GM18858 (cell line): ENCODE measurements at regions not wholly inside any gene's neighbourhood (a gene's known extent, or its start where the extent isn't known, plus 50 kb on each side); places are given as distances from the start of the nearest gene placed in this dataset.
"Not testable (repeated sequence)": the region's sequence is repeated elsewhere in the genome, so short reads cannot be mapped to it uniquely, and the experiment has no call there.

Experiments
- ATAC-seq: cut with Tn5 transposase; IDR thresholded peaks from one replicate; pipeline ENCODE4 v1.9.1; 2021; ENCODE audit not compliant: unreplicated experiment

DNA sequence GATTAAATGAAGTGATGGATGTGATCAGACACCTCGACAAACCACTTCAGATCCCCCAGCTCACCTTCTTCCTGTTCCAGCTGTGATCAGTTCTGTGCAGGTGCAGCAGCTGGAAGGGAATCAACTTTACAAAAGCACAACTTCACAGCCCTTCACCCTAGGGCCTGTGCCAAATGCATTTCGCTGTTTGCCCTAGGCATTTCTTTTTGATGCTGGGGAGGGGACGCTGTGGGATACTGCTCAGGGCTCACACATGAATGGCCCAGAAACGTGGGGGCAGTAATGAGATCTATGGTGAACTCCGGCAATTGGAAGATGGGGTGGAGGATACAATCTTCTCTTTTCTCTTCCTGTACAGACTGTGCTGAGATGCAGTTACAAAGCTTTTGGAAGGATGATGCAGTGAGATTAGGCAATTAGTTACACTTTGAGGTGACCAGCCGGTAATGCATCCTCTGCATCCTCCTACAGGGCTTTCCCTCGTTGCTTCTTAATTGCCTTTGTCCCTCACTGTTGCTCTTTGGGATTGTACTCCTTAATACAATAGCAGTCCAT, 215.1 kb upstream of the PITX2 start:
- ATAC-seq = no peak

DNA sequence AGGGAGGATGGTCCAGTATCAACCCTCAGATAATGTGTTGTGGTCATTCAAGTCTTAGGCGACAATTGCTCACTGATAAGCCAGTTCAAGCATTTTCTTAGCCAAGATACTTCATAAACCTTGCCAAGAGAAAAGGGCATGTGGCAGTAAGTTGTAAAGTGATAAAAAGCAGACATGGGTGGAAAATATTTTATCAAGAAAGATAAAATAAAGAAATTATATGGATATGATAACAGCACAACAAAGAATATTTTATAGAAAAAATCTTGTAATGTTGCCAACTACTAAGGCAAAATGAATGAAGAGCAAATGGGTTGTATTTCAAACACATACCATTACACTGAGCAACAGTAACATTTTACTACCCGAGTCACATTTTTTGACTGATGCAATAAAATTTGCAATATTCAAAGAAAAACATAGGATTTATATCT, 217.4 kb upstream of the PITX2 start:
- no peak for ATAC-seq

DNA sequence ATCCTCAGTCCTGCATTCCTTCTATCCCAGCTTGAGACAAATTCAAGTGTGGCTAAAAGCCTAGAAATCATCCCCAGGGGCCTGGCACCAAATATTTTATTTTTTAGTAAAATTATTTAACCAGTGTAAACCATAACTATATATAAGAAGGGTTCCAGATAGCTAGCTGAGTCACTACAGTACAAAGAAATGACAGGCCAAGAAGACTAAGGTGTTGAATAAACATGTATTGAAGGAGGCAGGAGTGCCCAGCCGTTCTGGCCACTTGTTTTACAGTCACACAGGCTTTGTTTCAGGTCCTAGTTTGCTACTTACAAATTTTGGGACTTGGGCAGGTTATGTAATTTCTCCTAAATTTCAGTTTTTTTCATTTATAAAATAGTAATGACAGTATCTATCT, 225.9 kb upstream of the PITX2 start:
- no peak for ATAC-seq

DNA sequence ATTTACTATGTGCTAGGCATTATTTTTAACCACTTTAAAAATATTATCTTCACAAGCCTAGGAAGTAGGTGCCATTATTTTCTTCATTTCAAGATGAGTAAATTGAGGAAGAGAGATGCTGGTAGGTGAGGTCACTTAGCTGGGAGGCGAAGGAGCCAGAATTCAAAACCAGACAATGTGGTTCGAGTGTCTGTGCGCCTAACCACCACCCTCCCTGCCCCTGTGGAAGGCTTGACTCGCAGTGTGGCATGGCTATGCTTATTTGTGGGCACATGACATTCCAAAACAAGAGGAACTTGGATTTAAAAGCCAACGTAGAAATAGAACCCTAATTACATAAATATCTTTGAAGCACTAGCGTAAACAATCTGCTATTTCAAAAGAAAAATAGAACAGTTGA, 226.6 kb upstream of the PITX2 start:
- no peak for ATAC-seq

DNA sequence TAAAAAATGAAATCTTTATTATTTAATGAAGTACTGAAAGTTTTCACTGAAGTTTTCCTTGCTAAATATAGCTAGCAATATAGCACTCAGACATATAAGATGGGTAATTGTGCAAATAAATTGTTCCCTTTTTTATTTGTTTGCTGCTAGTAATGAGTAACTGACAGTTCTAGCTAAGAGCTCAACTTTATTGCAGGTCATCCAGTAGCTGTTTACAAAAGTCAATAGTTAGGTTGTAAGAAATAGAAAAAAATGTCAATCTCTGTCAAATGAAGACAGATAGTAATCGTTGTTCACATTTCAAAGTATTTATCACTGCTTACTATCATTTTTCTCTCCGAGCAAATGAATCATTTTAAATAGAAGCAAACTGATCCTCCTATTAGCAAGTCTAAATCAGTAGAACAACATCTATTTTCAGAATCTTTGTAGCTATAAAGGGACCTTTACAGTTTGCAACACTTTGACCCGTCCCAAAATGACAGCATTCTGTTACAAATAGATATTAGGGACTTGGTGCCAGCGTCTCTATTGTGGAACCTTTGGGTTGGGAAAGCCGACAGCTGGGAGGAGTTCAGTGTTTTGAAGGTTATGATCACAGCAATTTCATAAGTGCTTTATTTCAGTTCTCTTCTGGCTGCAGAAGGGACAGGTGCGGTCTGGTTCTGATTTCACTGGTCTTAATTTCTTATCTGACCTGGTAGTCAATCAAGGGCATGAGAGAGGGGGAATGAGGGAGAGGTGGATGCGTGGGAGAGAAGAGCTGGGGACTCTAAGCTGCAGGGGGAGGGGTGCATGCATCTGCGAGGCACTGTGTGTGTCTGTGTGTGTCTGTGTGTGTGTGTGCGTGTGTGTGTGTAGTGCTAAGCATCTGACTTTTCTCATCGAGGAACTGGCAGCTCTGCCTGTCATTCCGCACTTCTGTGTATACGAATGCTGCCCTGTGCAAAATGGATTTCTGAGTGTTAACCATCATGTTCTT, 227.9 kb upstream of the PITX2 start:
- ATAC-seq = no peak

DNA sequence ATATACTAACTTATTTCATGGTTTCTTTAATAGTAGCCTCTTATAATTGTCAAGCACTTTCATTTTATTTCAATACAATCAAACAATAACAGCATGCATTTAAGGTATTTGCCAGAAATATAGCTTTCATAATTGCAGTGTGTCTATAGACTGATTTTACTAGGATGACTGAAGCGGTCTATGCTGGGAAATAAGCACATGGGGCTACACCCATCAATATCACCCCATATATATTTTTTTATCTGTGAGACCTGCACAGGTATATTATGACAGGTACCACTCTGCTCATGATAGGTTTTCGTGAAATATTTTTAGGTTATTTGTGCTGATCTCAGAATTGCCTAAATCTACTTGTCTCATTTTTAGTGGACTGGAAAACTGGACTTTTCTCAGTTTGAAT, 229.1 kb upstream of the PITX2 start:
- ATAC-seq = no peak

DNA sequence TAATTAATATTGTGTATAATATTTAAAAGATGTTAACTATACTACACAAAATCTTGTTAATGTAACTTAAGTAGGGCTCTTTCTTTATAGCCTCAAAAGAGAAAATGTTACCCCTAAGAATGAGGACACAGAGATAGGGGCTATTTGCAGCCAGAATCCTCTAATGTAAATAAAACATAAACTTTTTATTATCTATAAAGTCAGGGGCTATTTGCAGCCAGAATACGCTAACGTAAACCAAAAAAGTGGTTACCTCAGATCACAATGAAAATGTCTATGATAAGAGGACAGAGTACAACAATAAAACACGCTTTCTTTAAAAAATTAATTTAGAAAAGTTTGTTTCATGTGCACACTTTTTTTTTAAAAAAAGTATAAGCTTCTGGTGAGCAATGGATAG, 229.9 kb upstream of the PITX2 start:
- ATAC-seq = no peak

DNA sequence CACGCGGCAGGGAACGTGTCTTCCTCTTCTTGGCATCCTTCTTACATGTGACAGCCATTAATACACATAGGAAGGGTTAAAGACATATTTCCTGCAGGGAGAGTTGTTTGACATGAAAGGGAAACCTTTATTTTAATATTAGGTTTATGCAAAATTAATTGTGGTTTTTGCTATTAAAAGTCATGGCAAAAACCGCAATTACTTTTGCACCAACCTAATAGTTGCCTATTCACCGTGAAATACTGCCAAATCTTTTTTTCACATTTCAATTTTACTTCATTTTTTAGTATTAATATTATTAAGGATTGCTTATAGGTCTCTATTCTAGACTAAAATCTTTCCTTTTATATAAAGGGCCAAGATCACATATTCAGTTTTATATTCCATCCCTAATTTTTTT, 230.4 kb upstream of the PITX2 start:
- no peak for ATAC-seq

DNA sequence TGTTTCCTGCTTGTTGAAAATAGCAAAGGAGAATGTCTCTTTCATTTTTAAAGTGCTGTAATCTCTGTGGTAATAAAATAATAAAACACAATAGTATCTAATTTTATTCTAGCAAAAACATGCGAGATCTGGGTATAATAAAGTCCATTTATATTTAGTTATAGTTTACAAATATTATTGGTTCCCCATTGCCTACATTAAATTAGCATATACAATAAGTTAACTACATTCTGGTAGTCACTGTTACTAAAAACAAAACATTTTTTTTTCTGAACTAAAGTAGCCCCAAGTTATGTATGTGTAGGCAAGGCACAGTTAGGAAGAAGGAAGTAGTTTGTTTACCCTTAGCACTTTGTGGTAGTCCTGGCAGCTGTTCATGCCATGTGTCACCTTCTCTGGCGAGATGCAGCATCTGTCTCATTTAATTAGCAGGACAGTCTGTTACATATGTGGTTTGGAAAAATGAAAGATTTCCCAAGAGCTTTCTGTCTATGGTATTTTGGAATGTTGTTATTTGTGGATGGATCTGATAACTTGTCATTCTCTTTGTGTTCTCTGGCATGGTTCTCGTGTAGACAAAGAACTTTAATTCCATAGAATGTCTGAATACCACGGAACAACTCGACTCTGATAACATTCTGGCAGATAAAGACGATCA, 231.3 kb upstream of the PITX2 start:
- peak; percentile 43 for ATAC-seq

DNA sequence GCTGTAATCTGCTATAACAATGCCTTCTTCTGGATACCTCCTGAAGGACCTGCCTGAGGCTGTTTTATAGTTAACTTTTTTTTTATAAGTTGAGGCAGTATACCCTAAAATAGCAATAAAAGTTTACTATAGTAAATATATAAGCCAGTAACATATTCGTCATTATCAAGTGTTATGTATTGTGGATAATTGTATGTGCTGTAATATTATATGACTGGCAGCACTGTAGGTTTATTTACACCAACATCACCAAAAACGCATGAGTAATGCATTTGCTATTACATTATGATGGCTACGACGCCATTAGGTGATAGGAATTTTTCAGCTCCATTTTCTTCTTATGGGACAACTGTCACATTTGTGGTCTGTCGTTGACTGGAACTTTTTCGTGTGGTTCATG, 237.2 kb upstream of the PITX2 start:
- no peak for ATAC-seq

DNA sequence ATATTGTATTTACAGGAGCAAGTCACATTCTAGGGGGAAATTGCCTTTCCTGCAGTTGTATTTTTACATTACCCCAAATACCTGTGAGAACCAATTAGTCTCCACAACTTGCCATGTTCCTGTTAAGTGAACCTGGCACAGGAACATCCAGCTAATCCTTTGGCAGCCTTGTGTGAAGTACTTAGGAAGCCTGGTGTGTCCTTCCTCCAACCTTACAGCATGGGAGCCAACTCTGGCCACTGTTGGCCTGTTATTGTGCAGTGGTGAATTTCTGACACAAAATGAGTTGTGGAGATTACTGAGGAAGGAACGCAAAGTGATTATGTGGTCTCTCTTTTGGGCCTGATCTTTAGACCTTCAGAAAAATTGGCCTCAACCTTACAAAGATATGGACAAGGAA, 238.0 kb upstream of the PITX2 start:
- no peak for ATAC-seq

DNA sequence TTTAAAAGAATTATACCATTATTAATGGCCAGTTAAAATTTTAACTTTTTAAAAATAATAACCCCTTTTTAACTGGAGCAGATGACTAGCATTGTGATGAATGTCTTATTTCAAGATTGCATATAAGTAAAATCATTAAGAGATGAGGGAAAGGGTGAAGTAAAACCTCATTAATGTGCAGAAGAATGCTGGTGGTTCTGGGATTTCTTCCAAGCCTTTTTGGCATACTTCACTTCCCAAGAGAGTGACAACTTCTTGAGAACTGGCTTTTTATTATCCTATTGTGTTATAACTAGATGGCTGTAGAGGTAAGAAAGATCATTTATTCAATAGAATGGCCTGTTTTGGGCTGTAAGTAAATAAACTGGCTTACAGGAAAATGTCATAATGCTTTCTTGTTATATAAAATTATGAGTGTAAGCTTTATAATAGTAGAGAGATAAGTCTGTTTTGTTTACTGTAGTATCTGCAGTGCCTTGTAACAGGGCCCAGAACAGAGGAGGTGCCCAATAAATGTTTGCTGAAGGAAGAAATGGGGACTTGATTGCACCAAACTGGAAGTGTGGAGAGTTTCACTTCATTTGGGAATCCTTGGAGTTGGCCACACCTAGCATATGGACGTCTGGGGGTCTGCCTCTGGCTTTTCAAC, 242.9 kb upstream of the PITX2 start:
- ATAC-seq = no peak

DNA sequence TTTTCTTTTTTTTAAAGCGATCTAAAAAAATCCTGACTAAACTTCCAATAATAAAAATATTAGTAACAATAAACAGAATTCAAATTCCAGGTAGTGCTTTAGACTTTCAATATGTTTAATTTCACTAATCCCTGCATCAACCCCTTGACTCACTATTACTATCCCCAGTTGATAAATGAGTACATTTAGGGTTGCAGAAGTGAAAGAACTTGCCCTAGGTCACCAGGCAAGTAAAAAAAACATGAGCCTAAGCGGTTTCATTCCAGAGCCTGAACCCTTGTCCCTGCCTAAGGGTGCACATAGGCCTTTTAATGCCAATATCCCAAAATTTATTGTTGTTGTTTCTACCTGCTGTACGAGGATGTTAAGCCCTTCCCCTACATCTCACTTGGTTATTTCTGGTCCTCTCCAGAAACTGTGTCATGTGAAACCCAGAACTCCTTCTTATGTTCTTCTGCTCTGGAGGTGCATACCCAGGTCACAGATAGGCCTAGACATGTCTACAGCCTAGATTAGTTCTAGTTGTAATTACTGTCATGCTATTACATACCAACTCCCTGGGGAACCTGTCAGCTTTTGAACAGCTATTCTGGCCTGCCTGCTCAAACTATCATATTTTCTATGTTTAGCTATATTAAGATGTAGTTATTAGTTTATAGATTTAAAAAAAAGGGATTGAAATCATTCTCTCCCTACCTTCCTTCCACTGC, 244.5 kb upstream of the PITX2 start:
- ATAC-seq = peak; percentile 62

DNA sequence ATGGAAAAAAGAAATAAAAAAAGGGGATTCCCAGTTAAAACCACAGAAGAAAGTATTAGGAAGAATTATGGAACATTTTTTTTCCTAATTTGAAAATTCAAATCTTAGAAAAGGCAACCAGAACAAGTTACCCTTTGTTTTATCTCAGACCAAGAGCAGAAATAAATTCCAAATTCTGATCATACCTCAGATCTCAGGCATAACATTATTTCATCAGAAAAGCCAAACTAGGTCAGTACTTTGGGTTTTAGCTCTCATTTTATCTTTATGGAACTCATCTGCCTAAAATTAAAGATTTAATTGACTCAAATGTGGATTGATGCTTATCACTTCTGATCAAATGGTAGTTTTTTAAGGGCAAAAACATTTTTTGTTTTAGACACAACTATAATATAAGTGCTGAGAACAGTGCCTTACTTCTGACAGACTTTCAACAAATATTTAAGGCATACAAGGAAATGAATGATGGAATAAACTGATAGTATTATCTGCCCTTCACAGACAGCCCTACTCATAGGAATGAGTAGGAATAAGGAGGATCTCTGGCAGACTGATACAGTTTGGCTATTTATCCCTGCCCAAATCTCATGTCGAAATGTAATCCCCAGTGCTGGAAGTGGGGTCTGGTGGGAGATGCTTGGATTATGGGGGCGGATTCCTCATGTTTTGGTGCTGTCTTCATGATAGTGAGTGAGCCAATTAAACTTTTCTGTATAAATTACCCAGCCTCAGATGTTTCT, 245.3 kb upstream of the PITX2 start:
- ATAC-seq = no peak

DNA sequence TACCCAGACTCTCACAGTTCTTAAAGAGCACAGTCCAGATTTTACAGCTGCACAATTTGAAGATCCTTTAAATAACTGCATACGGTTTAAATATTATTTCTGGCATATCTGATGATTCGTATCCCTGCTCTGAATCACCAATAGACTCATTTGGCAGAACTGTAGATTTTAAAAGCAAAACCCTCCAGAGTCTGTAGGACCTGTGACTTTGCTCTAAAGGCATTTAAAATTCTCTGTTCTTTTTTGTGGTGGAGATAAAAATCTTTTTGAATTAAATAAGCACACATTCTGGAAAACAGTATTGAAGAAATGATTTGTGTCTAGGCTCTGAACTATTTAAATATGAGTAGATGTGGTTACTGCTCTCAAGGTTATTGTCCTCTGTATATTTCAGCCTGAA, 246.2 kb upstream of the PITX2 start:
- ATAC-seq = no peak

DNA sequence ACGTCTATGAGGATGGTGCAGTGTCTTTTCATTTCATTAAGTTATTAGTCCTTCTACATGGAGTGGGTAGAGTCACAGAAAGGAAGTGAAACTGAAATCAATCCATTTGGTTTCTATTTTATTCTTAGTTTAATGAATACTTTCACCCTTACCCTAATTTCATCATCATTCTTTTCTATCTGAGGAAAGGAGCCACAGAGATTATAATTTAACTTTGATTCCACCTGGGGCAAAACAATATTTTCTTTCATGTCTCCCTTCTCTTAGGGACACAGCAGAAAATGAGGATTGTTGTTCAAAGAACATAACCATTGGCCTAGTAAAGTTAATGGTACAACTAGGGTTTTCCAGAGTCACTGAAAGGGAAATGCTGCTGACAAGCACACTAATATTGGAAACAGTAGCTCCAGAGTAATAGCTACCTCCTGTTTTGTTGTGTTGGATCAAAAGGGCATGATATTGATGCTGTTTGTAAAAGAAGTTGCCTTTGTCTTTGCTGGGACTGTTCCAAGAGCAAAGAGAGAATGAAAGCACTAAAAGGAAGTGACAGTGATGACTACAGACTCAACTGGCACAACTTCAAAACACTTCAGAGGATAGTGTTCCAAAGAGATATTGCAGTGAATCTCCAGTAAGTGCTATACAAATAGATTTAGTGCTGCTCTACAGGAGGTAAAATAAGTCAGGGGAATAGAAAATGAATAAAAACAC, 247.1 kb upstream of the PITX2 start:
- ATAC-seq = peak; percentile 78

DNA sequence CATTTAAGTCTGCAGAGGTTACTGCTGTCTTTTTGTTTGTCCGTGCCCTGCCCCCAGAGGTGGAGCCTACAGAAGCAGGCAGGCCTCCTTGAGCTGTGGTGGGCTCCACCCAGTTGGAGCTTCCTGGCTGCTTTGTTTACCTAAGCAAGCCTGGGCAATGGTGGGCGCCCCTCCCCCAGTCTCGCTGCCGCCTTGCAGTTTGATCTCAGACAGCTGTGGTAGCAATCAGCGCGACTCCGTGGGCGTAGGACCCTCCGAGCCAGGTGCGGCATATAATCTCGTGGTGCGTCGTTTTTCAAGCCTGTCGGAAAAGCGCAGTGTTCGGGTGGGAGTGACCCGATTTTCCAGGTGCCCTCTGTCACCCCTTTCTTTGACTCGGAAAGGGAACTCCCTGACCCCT, 253.3 kb upstream of the PITX2 start:
- ATAC-seq = not testable (repeated sequence)

DNA sequence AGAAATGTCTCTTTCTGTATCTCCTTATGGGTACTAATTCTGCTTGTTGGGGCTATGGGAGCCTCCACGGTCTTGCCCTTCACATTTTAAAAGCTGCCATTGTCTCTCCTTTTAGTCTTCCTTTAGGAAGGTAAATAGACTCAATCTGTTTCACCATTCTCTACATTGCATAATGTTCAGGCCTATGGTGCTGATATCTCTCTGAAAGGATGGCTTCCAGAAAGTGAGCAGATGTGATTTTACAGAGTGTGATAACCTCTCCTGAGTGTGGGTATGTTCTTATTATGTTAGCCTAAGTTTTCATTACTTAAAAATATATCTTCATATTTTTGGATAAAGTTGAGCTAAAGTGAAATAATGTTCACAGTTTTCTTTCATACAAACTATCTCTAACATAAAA, 254.0 kb upstream of the PITX2 start:
- ATAC-seq = no peak

DNA sequence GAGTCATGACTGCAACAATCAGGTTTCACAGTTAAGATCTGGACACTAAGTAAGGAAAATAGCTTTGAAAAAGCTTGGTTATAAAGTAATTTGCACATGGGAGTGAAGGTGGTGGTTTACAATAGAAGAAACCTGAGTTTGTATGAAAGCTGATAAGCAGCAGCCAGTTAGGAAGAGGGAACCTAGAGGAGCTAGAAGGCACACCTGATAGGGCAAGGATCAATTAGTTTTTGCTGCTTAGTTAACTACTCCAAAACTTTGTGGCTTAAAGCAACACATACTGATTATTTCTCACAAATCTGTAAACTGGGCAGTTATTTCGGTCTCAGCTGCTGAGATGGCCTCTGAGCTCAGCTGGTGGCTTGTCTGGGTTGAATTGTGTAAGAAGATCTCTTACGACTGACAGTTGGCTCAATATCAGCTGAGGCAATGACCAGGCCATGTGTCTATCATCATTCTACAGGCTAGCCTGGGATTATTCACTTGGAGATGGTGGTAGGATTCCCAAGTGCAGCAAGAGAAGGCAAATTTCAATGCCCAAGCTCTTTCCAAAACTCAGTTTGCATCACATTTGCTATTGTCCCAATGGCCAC, 255.0 kb upstream of the PITX2 start:
- ATAC-seq = no peak
